ENCODE measurements at regions not wholly inside any gene's neighbourhood (a gene's known extent, or its start where the extent isn't known, plus 50 kb on each side); places are given as distances from the start of the nearest gene placed in this dataset.

- H3K4me2 ChIP-seq (ENCODE audit: low read length), result no peak overlapping the region
- intact Hi-C loops (cut with micrococcal nuclease; ENCODE audit: unreplicated experiment), result no loop called here
- ChIA-PET POLR2A (no interaction called here), CTCF (ENCODE audit: unreplicated experiment) (no interaction called here)
- no peak overlapping the region for H3K4me3 ChIP-seq (ENCODE audit: low read depth, low read length, poor library complexity, severe bottlenecking)
- H3K79me2 ChIP-seq (ENCODE audit: insufficient read depth, low read depth, low read length), result no peaks in the 10 kb centered on the region
- no peak for DNase-seq (ENCODE audit: low spot score)
- BruUV-seq (replicated peaks), result no TSS peak
- H3K9me2 ChIP-seq (ENCODE audit: insufficient read depth, low read length), result no peaks in the 10 kb centered on the region
- H3K9me3 ChIP-seq (ENCODE audit: low read length), result no peaks in the 10 kb centered on the region
- H4K20me1 ChIP-seq (ENCODE audit: insufficient read depth, low read length), result no peaks in the 10 kb centered on the region
- no peaks in the 10 kb centered on the region for H3K4me1 ChIP-seq (ENCODE audit: insufficient read depth, low read length, poor library complexity, severe bottlenecking)
- H3K36me3 ChIP-seq (ENCODE audit: insufficient read depth, low read length), result no peaks in the 10 kb centered on the region
- H3K27ac ChIP-seq (ENCODE audit: low read depth, low read length, poor library complexity, severe bottlenecking), result no peak overlapping the region
- H2AFZ ChIP-seq (ENCODE audit: low read length), result no peak overlapping the region
- TF ChIP-seq CTCF (conservative IDR thresholded peaks at IDR 0.05; ENCODE audit: low read length) (no peak), EZH2phosphoT487 (IDR thresholded peaks at IDR 0.05; ENCODE audit: borderline replicate concordance, low read depth, low read length) (no peak)
Measured at GRCh38 chr5:174197929-174198328, 152.4 kb downstream of the NSG2 start.

GRCh38 chr5:174198541-174198940 lies 153.0 kb downstream of the NSG2 start:
- no peak overlapping the region for H3K4me2 ChIP-seq (ENCODE audit: low read length)
- no TSS peak for BruUV-seq (replicated peaks)
- no peak for DNase-seq (ENCODE audit: low spot score)
- no peaks in the 10 kb centered on the region for H4K20me1 ChIP-seq (ENCODE audit: insufficient read depth, low read length)
- H3K4me3 ChIP-seq (ENCODE audit: low read depth, low read length, poor library complexity, severe bottlenecking), result no peak overlapping the region
- no peak overlapping the region for H2AFZ ChIP-seq (ENCODE audit: low read length)
- intact Hi-C loops (cut with micrococcal nuclease; ENCODE audit: unreplicated experiment), result no loop called here
- ChIA-PET CTCF (ENCODE audit: unreplicated experiment) (no interaction called here), POLR2A (interaction anchor here (0.6 kb wide), 1 partner anchor 1955 kb away, joined by 3 read pairs; no protein-coding TSS in a partner anchor)
- no peaks in the 10 kb centered on the region for H3K9me2 ChIP-seq (ENCODE audit: insufficient read depth, low read length)
- H3K4me1 ChIP-seq (ENCODE audit: insufficient read depth, low read length, poor library complexity, severe bottlenecking), result no peaks in the 10 kb centered on the region
- TF ChIP-seq EZH2phosphoT487 (IDR thresholded peaks at IDR 0.05; ENCODE audit: borderline replicate concordance, low read depth, low read length) (no peak), CTCF (conservative IDR thresholded peaks at IDR 0.05; ENCODE audit: low read length) (no peak)
- H3K79me2 ChIP-seq (ENCODE audit: insufficient read depth, low read depth, low read length), result no peaks in the 10 kb centered on the region
- H3K9me3 ChIP-seq (ENCODE audit: low read length), result no peaks in the 10 kb centered on the region
- H3K36me3 ChIP-seq (ENCODE audit: insufficient read depth, low read length), result no peaks in the 10 kb centered on the region
- no peak overlapping the region for H3K27ac ChIP-seq (ENCODE audit: low read depth, low read length, poor library complexity, severe bottlenecking)

GRCh38 chr5:174202996-174203395 lies 157.5 kb downstream of the NSG2 start:
- BruUV-seq (replicated peaks), result no TSS peak
- TF ChIP-seq CTCF (conservative IDR thresholded peaks at IDR 0.05; ENCODE audit: low read length) (no peak), EZH2phosphoT487 (IDR thresholded peaks at IDR 0.05; ENCODE audit: borderline replicate concordance, low read depth, low read length) (no peak)
- no peak for DNase-seq (ENCODE audit: low spot score)
- no peak overlapping the region for H3K27ac ChIP-seq (ENCODE audit: low read depth, low read length, poor library complexity, severe bottlenecking)
- H3K9me3 ChIP-seq (ENCODE audit: low read length), result no peaks in the 10 kb centered on the region
- intact Hi-C loops (cut with micrococcal nuclease; ENCODE audit: unreplicated experiment), result loop anchor here (10.0 kb wide), 1 partner anchor 78 kb away; no protein-coding TSS in a partner anchor
- no peak overlapping the region for H2AFZ ChIP-seq (ENCODE audit: low read length)
- H3K4me2 ChIP-seq (ENCODE audit: low read length), result no peak overlapping the region
- CTCF ChIA-PET (ENCODE audit: unreplicated experiment), result no interaction called here
- H4K20me1 ChIP-seq (ENCODE audit: insufficient read depth, low read length), result no peaks in the 10 kb centered on the region
- H3K9me2 ChIP-seq (ENCODE audit: insufficient read depth, low read length), result no peaks in the 10 kb centered on the region
- POLR2A ChIA-PET, result no interaction called here
- no peaks in the 10 kb centered on the region for H3K36me3 ChIP-seq (ENCODE audit: insufficient read depth, low read length)
- H3K79me2 ChIP-seq (ENCODE audit: insufficient read depth, low read depth, low read length), result no peaks in the 10 kb centered on the region
- H3K4me1 ChIP-seq (ENCODE audit: insufficient read depth, low read length, poor library complexity, severe bottlenecking), result no peaks in the 10 kb centered on the region
- H3K4me3 ChIP-seq (ENCODE audit: low read depth, low read length, poor library complexity, severe bottlenecking), result no peak overlapping the region

All from OCI-LY7 (cell line).